ENCODE measurements at regions not wholly inside any gene's neighbourhood (a gene's known extent, or its start where the extent isn't known, plus 50 kb on each side); places are given as distances from the start of the nearest gene placed in this dataset.
"Not testable (repeated sequence)": the region's sequence is repeated elsewhere in the genome, so short reads cannot be mapped to it uniquely, and the experiment has no call there.

GRCh38 chr12:85424581-85425348 is 144.7 kb downstream of the ALX1 start:
- DNase-seq (peak in 2 of 4 donors; percentile 2 to 36), ATAC-seq (peak; percentile 79)
- TF ChIP-seq CTCF (IDR thresholded peaks at IDR 0.05), result peak; percentile 19 to 31
- H3K36me3 ChIP-seq, result no peaks in the 10 kb centered on the region
- no peaks in the 10 kb centered on the region for H3K27me3 ChIP-seq
- no peaks in the 10 kb centered on the region for H3K9me3 ChIP-seq
- H3K4me3 ChIP-seq, result no peak overlapping the region
- no peaks in the 10 kb centered on the region for H3K4me1 ChIP-seq
- no peak overlapping the region for H3K27ac ChIP-seq
- intact Hi-C loops (cut with DNase I), result no loop called here

GRCh38 chr12:85425349-85425612 is 145.3 kb downstream of the ALX1 start:
- no peak for ATAC-seq
- no peaks in the 10 kb centered on the region for H3K27me3 ChIP-seq
- H3K27ac ChIP-seq, result no peak overlapping the region
- intact Hi-C loops (cut with DNase I), result no loop called here
- DNase-seq, result no peak
- TF ChIP-seq CTCF (IDR thresholded peaks at IDR 0.05), result no peak
- no peaks in the 10 kb centered on the region for H3K9me3 ChIP-seq
- no peaks in the 10 kb centered on the region for H3K36me3 ChIP-seq
- H3K4me3 ChIP-seq, result no peak overlapping the region
- no peaks in the 10 kb centered on the region for H3K4me1 ChIP-seq

- TF ChIP-seq CTCF (IDR thresholded peaks at IDR 0.05), result no peak
- ATAC-seq (peak; percentile 83), DNase-seq (peak in 1 of 4 donors; percentile 2)
- Histone ChIP-seq H3K4me3 (no peak overlapping the region), H3K4me1 (no peaks in the 10 kb centered on the region), H3K9me3 (no peaks in the 10 kb centered on the region), H3K27ac (no peak overlapping the region), H3K36me3 (no peaks in the 10 kb centered on the region), H3K27me3 (no peaks in the 10 kb centered on the region)
- intact Hi-C loops (cut with DNase I), result no loop called here
Observed at GRCh38 chr12:85425926-85426325, 145.9 kb downstream of the ALX1 start.

- H3K9me3 ChIP-seq; DNase-seq; H3K27me3 ChIP-seq; H3K4me1 ChIP-seq; H3K4me3 ChIP-seq; intact Hi-C loops (cut with DNase I); ATAC-seq; H3K27ac ChIP-seq; H3K36me3 ChIP-seq: not testable (repeated sequence)
Observed at GRCh38 chr12:85433148-85433547, 153.1 kb downstream of the ALX1 start.

- no peak overlapping the region for H3K4me3 ChIP-seq
- no peak for TF ChIP-seq CTCF (IDR thresholded peaks at IDR 0.05)
- intact Hi-C loops (cut with DNase I), result loop anchor here in 1 of 2 donors (10.0 kb wide), 1 partner anchor 365 kb away; no protein-coding TSS in a partner anchor
- H3K9me3 ChIP-seq, result no peaks in the 10 kb centered on the region
- H3K36me3 ChIP-seq, result no peaks in the 10 kb centered on the region
- ATAC-seq (peak; percentile 98), DNase-seq (peak in 1 of 4 donors; percentile 14)
- H3K27me3 ChIP-seq, result no peaks in the 10 kb centered on the region
- no peaks in the 10 kb centered on the region for H3K4me1 ChIP-seq
- no peak overlapping the region for H3K27ac ChIP-seq
Observed at GRCh38 chr12:85440271-85440670, 160.3 kb downstream of the ALX1 start.

DNA sequence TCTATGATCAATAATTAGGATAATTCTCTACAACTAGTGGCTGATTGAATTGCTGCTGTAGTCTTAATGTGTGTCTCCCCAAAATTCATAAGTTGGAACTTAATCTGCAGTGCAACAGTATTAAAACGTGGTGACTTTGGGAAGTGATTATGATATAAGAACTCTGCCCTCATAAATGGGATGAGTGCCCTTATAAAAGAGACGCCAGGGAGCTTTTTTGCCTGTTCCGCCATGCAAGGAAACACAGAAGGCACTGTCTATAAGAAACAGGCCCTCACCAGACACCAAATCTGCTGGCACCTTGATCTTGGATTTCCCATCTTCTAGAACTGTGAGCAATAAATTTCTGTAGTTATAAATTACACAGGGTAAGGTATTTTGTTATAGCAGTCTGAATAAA is 161.0 kb downstream of the ALX1 start:
- no peak for DNase-seq
- H3K4me1 ChIP-seq, result no peaks in the 10 kb centered on the region
- no peaks in the 10 kb centered on the region for H3K9me3 ChIP-seq
- TF ChIP-seq CTCF (IDR thresholded peaks at IDR 0.05), result no peak
- intact Hi-C loops (cut with DNase I), result loop anchor here in 1 of 2 donors (10.0 kb wide), 1 partner anchor 366 kb away; no protein-coding TSS in a partner anchor
- H3K4me3 ChIP-seq, result no peak overlapping the region
- no peaks in the 10 kb centered on the region for H3K27me3 ChIP-seq
- no peak overlapping the region for H3K27ac ChIP-seq
- ATAC-seq, result no peak
- no peaks in the 10 kb centered on the region for H3K36me3 ChIP-seq
